T-cell (primary cell): ENCODE measurements at regions not wholly inside any gene's neighbourhood (a gene's known extent, or its start where the extent isn't known, plus 50 kb on each side); places are given as distances from the start of the nearest gene placed in this dataset.

Experiments
- ATAC-seq, 4 experiments: fragments of 200-7000 bp in 3 of 4; fragments of 150-1000 bp in 1 of 4; cut with Tn5 transposase; replicated peaks in 1 of 4; 1 replicate in 3 of 4; 2 replicates in 1 of 4; pipeline ENCODE4 v1.10.0; 2021; ENCODE audit warnings: moderate library complexity in 3 of 4, mild to moderate bottlenecking in 2 of 4, moderate number of reproducible peaks in 1 of 4
- CTCF ChIA-PET, 2 donors: fragments of 300-600 bp; sonication (Branson Sonifier 250); formaldehyde crosslinking; loops; one replicate each; lab custom pipeline; 2022; ENCODE audit warnings: antibody characterized with exemption in 2 of 2; lab: Charles Lee
- POLR2A ChIA-PET, 2 donors: fragments of 300-600 bp; sonication (Branson Sonifier 250); formaldehyde crosslinking; loops; one replicate each; lab custom pipeline; 2022; ENCODE audit warnings: antibody characterized with exemption in 2 of 2; lab: Charles Lee
- DNase-seq, 35 experiments: peaks; one replicate each; pipeline versions ENCODE4 v3.0.0 to v3.0.0-alpha.2; 2013 to 2023
- H3K27ac ChIP-seq: one replicate; pipeline ENCODE4 v1.5.1; 2013; ENCODE audit warnings: low read length
- H3K27me3 ChIP-seq, 2 experiments: replicated peaks in 1 of 2; 1 replicate in 1 of 2; 2 replicates in 1 of 2; pipeline versions ENCODE4 v1.6.1 to v1.7.0; 2013; ENCODE audit warnings: low read length in 1 of 2, mixed read lengths in 1 of 2; ENCODE audit not compliant: control insufficient read depth in 2 of 2, insufficient read depth in 2 of 2; ENCODE audit errors: extremely low read depth in 1 of 2
- H3K36me3 ChIP-seq, 2 donors: 1 replicate in 1 of 2; 2 replicates in 1 of 2; pipeline versions ENCODE4 v1.6.1 to v1.7.0; 2013; ENCODE audit warnings: low read length in 1 of 2; ENCODE audit not compliant: control insufficient read depth in 2 of 2, insufficient read depth in 1 of 2; ENCODE audit errors: extremely low read depth in 1 of 2
- H3K4me1 ChIP-seq, 2 experiments: 1 replicate in 1 of 2; 2 replicates in 1 of 2; pipeline versions ENCODE4 v1.6.1 to v1.7.0; 2013; ENCODE audit warnings: low read length in 2 of 2, mixed read lengths in 1 of 2; ENCODE audit not compliant: insufficient read depth in 2 of 2, control insufficient read depth in 1 of 2; ENCODE audit errors: extremely low read depth in 1 of 2
- H3K4me3 ChIP-seq, 2 donors: 1 replicate in 1 of 2; 2 replicates in 1 of 2; pipeline versions ENCODE4 v1.5.1 to v1.7.0; 2013; ENCODE audit warnings: mild to moderate bottlenecking in 2 of 2, low read length in 1 of 2, moderate library complexity in 1 of 2; ENCODE audit not compliant: control insufficient read depth in 1 of 2; ENCODE audit errors: extremely low read depth in 1 of 2
- H3K9me3 ChIP-seq: 2 replicates; pipeline ENCODE4 v1.7.0; 2013
- H3K27ac Mint-ChIP-seq, 2 donors: one replicate each; pipeline ENCODE4 v1.8.0; 2020 to 2021; ENCODE audit warnings: mild to moderate bottlenecking in 2 of 2, mixed read lengths in 2 of 2
- H3K27me3 Mint-ChIP-seq, 2 donors: one replicate each; pipeline ENCODE4 v1.8.0; 2021 to 2022; ENCODE audit warnings: mixed read lengths in 2 of 2
- H3K36me3 Mint-ChIP-seq: one replicate; pipeline ENCODE4 v1.8.0; 2021; ENCODE audit warnings: mixed read lengths
- H3K4me1 Mint-ChIP-seq, 3 donors: one replicate each; pipeline ENCODE4 v1.8.0; 2020 to 2022; ENCODE audit warnings: mixed read lengths in 3 of 3, mild to moderate bottlenecking in 1 of 3
- H3K4me3 Mint-ChIP-seq, 3 donors: one replicate each; pipeline ENCODE4 v1.8.0; 2020 to 2022; ENCODE audit warnings: mild to moderate bottlenecking in 3 of 3, mixed read lengths in 3 of 3, moderate library complexity in 3 of 3
- H3K9me3 Mint-ChIP-seq, 3 donors: one replicate each; pipeline ENCODE4 v1.8.0; 2020 to 2022; ENCODE audit warnings: mixed read lengths in 3 of 3
- whole genome bisulfite sequencing: methylation state at CpG from one replicate; pipeline ENCODE4 v1.1.5; 2013; ENCODE audit warnings: missing lambda C conversion rate; ENCODE audit not compliant: insufficient coverage; 5-methylcytosine and 5-hydroxymethylcytosine counted together

DNA sequence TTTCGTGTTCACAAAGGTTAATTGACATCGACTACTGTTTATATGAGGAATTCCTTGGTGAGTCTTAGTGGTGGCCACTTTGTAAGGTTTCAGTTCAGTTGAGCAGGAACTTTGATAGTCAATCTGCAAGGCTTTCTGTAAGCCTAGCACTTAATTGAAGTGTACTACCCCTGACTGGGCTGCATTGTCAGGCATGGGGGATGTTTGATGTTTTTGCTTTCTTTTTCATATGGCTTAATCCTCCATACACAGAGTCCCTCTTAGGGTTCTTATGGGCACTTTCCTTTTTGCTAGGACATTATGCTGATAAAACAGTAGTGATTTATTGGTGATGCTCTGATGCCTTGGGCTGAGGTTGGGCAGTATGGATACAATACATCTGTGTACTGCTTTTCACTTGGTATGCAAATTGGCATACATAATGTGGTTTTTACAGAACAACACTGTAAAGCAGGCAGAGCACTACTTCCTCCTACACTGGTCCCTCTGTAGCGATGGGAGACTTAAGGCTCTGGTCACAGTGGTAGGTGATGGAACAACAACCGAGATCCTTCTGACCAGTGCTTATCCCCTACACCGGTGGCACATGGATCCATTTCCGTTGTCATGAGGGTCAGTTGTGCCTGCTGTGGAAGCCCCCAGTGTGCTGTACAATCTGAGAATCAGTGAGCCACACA is 261.0 kb downstream of the MFSD1 start:
- CTCF ChIA-PET = no interaction called here
- no peak for ATAC-seq
- Histone ChIP-seq H3K4me3 (no peak overlapping the region), H3K9me3 (no peaks in the 10 kb centered on the region), H3K27me3 (no peaks in the 10 kb centered on the region), H3K36me3 (no peaks in the 10 kb centered on the region), H3K4me1 (no peaks in the 10 kb centered on the region), H3K27ac (no peak overlapping the region)
- Mint-ChIP-seq H3K27me3 (no peaks in the 10 kb centered on the region), H3K4me1 (no peaks in the 10 kb centered on the region), H3K27ac (no peak overlapping the region), H3K36me3 (no peaks in the 10 kb centered on the region), H3K4me3 (no peak overlapping the region), H3K9me3 (peaks cover 0 to 13% (median 0%) of the 10 kb centered on the region in 3 donors)
- POLR2A ChIA-PET = no interaction called here
- 60% methylated on average over 1 of the region's 6 CpGs for WGBS
- no peak for DNase-seq

DNA sequence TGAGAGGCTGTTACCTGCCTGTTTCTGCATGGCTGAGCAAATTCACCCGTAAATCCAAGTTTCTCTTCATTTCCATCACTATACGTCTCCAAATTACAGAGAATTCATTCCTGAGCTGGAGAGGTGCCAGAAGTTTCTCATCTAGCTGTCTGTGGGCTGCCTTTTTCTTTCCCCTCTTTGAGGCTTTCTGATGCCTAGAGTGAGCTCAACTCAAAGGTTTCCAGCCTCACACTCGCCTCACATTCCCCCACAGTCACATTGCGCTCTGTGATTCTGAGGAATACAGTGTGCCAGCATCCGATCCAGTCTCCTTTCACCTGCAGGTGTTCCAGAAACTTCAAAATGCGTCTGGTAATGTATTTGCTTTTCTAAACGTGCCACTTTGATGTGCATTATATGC is 267.2 kb downstream of the MFSD1 start, which contains the start of gene IQCJ:
Gene IQCJ, plus strand, starts transcription at position 229 of the 400 bp plus-strand sequence.
- H3K9me3 Mint-ChIP-seq = peaks cover 0 to 6% (median 0%) of the 10 kb centered on the region in 3 donors
- ChIA-PET CTCF (interaction anchor here in 1 of 2 donors (0.9 kb wide), 1 partner anchor 706 kb away, joined by 3 read pairs; no protein-coding TSS in a partner anchor), POLR2A (no interaction called here)
- H3K27me3 Mint-ChIP-seq = peaks cover 2 to 7% of the 10 kb centered on the region in 2 donors
- no peaks in the 10 kb centered on the region for H3K4me1 Mint-ChIP-seq
- H3K4me3 ChIP-seq = no peak within 1 kb of the TSS
- no peaks in the 10 kb centered on the region for H3K36me3 ChIP-seq
- H3K27ac Mint-ChIP-seq = no peak within 1 kb of the TSS
- no peak within 1 kb of the TSS for H3K4me3 Mint-ChIP-seq
- DNase-seq (no peak), ATAC-seq (no peak)
- H3K36me3 Mint-ChIP-seq = no peaks in the 10 kb centered on the region
- WGBS = 60% methylated on average over 3 of the region's 7 CpGs
- H3K9me3 ChIP-seq = no peaks in the 10 kb centered on the region
- H3K27me3 ChIP-seq = no peaks in the 10 kb centered on the region
- H3K4me1 ChIP-seq = no peaks in the 10 kb centered on the region
- H3K27ac ChIP-seq = no peak within 1 kb of the TSS

DNA sequence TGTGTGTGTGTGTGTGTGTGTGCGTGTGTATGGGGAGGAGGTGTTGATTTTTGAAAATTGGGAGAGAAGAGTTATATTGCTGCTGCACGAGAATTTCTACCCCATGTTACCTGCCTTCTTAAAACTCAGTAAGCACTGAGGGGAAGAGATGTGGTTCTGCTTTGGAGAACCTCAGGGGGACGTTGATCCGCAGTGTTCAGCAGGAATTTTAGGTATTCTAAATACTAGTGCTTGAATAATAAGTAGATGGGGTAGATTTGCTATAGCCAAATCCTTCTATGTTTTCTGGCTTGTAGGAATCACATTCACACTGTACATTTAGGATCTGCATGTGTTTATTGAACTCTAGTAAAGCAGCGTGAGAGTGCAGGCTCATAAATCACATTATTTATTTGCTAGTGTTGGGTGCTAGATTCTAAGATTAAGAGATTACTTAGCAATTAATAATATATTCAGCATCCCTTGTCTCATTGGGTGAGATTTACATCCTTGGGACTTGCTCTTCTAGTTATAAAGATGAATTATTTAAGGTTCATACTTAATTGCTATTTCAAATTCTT is 268.1 kb downstream of the MFSD1 start:
- DNase-seq (no peak), ATAC-seq (no peak)
- CTCF ChIA-PET = no interaction called here
- Histone ChIP-seq H3K27me3 (no peaks in the 10 kb centered on the region), H3K27ac (no peak overlapping the region), H3K4me1 (no peaks in the 10 kb centered on the region), H3K36me3 (no peaks in the 10 kb centered on the region), H3K9me3 (no peaks in the 10 kb centered on the region), H3K4me3 (no peak overlapping the region)
- H3K27me3 Mint-ChIP-seq = peaks cover 2 to 7% of the 10 kb centered on the region in 2 donors
- H3K4me3 Mint-ChIP-seq = no peak overlapping the region
- POLR2A ChIA-PET = no interaction called here
- no peaks in the 10 kb centered on the region for H3K36me3 Mint-ChIP-seq
- H3K27ac Mint-ChIP-seq = no peak overlapping the region
- H3K9me3 Mint-ChIP-seq = peaks cover 0 to 6% (median 0%) of the 10 kb centered on the region in 3 donors
- no peaks in the 10 kb centered on the region for H3K4me1 Mint-ChIP-seq
- no CpG with 5 or more reads among the region's 5 CpGs for WGBS

DNA sequence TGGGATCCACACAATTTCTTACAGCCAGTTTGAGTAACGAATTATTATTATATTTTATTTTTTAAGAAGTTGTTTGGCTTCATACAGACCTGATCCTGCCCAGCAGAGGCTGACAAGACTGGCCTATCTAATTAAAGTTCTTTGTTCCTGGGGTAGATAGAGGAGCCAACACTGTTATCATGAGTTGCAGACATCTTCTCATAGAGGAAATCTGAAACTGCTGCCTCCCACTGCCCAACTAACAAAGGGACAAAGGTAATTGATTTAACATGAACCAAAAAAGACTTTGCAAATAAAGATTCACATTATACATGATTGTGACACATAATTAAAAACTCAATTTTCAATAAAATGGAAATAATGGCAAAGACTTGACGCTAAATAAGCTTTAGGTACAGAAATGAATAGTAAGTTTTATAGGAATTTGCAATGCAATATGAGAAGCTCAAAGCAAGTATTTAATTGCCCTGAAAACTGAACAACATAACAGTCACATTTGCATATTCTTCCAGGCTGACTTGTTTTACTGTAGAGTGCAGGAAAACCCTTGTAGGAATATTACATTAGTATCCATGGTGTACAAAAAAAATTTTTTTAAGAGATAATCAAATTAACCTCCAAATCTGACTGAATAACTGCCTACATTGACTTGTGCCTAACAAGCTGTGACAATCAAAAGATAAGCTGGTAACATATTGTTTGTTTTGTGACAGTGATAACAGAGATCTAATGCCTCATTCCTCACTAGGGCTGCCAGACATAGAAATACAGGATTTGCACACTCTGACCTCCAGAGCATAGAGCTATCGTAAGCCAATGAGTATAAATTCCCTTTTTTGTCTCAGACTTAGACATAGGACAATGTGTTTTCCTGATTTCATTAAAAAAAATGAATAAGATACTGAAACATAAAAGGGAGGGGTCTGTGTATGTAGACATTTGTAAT is 273.2 kb downstream of the MFSD1 start:
- Mint-ChIP-seq H3K4me1 (no peaks in the 10 kb centered on the region), H3K27me3 (peaks cover 2 to 4% of the 10 kb centered on the region in 2 donors), H3K9me3 (peaks cover 0 to 3% (median 0%) of the 10 kb centered on the region in 3 donors), H3K27ac (no peak overlapping the region), H3K36me3 (no peaks in the 10 kb centered on the region), H3K4me3 (no peak overlapping the region)
- H3K27ac ChIP-seq = no peak overlapping the region
- CTCF ChIA-PET = interaction anchor here in 1 of 2 donors (0.5 kb wide), 1 partner anchor 730 kb away, joined by 5 read pairs; no protein-coding TSS in a partner anchor
- no peaks in the 10 kb centered on the region for H3K36me3 ChIP-seq
- DNase-seq (no peak), ATAC-seq (no peak)
- no CpG with 5 or more reads among the region's 3 CpGs for WGBS
- POLR2A ChIA-PET = no interaction called here
- H3K4me3 ChIP-seq = no peak overlapping the region
- H3K27me3 ChIP-seq = no peaks in the 10 kb centered on the region
- H3K9me3 ChIP-seq = no peaks in the 10 kb centered on the region
- no peaks in the 10 kb centered on the region for H3K4me1 ChIP-seq

DNA sequence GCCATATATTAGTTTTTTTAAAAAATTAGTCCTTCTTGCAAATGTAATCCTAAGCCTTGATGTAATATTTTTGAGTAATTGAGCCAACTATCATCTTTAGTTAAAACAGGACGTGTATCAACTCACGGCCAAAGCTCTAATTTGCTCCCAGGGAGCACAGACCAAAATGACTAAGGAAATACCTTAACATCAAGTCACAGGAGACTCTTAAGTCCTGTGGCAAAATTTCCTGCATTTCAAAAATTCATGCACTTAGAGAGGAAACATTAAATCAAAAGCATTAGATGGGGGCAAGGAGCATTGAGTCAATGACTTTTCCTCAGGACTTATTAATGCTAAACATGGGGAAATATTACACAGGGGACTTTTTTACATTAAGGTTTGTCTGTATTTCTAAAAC is 276.0 kb downstream of the MFSD1 start:
- Mint-ChIP-seq H3K27me3 (no peaks in the 10 kb centered on the region), H3K4me3 (no peak overlapping the region), H3K27ac (no peak overlapping the region), H3K4me1 (no peaks in the 10 kb centered on the region), H3K9me3 (peaks cover 0 to 11% (median 0%) of the 10 kb centered on the region in 3 donors), H3K36me3 (no peaks in the 10 kb centered on the region)
- no peaks in the 10 kb centered on the region for H3K36me3 ChIP-seq
- no peak for ATAC-seq
- no peak for DNase-seq
- CTCF ChIA-PET = no interaction called here
- no peak overlapping the region for H3K27ac ChIP-seq
- no peaks in the 10 kb centered on the region for H3K27me3 ChIP-seq
- H3K4me3 ChIP-seq = no peak overlapping the region
- POLR2A ChIA-PET = no interaction called here
- no CpG with 5 or more reads among the region's 2 CpGs for WGBS
- H3K9me3 ChIP-seq = no peaks in the 10 kb centered on the region
- no peaks in the 10 kb centered on the region for H3K4me1 ChIP-seq

DNA sequence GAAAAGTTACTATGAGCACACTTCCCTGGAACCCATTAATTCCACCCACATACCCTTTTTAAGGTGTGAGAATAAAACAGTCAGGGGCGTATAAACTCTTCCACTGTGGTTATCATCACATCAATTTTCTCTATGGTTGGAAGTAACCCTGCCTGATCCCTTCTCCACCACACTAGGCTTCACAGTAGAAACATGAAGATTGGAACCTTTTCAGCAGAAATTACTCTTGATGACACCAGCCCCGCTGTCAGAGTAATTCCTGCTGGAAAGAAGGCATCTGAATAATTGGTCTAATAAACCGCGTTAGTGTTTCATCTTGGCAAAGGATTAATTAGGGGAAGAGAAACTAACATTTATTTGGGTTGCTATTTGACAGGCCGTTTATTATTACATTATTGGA is 278.4 kb downstream of the MFSD1 start:
- Histone ChIP-seq H3K36me3 (no peaks in the 10 kb centered on the region), H3K4me1 (no peaks in the 10 kb centered on the region), H3K4me3 (no peak overlapping the region), H3K27me3 (no peaks in the 10 kb centered on the region), H3K27ac (no peak overlapping the region), H3K9me3 (no peaks in the 10 kb centered on the region)
- no peak for ATAC-seq
- CTCF ChIA-PET = no interaction called here
- Mint-ChIP-seq H3K27ac (no peak overlapping the region), H3K9me3 (peaks cover 0 to 11% (median 0%) of the 10 kb centered on the region in 3 donors), H3K4me1 (no peaks in the 10 kb centered on the region), H3K36me3 (no peaks in the 10 kb centered on the region), H3K27me3 (no peaks in the 10 kb centered on the region), H3K4me3 (no peak overlapping the region)
- WGBS = 100% methylated on average over 1 of the region's 5 CpGs
- POLR2A ChIA-PET = no interaction called here
- DNase-seq = no peak
